Mesendoderm (in vitro differentiated cells): ENCODE measurements at regions not wholly inside any gene's neighbourhood (a gene's known extent, or its start where the extent isn't known, plus 50 kb on each side); places are given as distances from the start of the nearest gene placed in this dataset.

ENCODE experiments used
- DNase-seq: peaks from one replicate; pipeline ENCODE4 v3.0.0; 2013
- H2AK5ac ChIP-seq: 2 replicates; pipeline ENCODE4 v1.6.1; 2013; ENCODE audit warnings: low read length, inconsistent platforms
- H2BK120ac ChIP-seq: 2 replicates; pipeline ENCODE4 v1.6.1; 2013; ENCODE audit warnings: low read depth, mild to moderate bottlenecking, low read length, moderate library complexity, mixed read lengths
- H2BK15ac ChIP-seq: replicated peaks from 2 replicates; pipeline ENCODE4 v1.6.1; 2013; ENCODE audit warnings: low read depth, mild to moderate bottlenecking, moderate library complexity
- H2BK5ac ChIP-seq: 2 replicates; pipeline ENCODE4 v1.6.1; 2013; ENCODE audit warnings: low read length, inconsistent platforms
- H3K18ac ChIP-seq: 2 replicates; pipeline ENCODE4 v1.6.1; 2013; ENCODE audit warnings: mild to moderate bottlenecking, low read length, mixed read lengths
- H3K23ac ChIP-seq: one replicate; pipeline ENCODE4 v1.6.1; 2013; ENCODE audit warnings: low read length
- H3K27ac ChIP-seq: 2 replicates; pipeline ENCODE4 v1.5.1; 2013; ENCODE audit warnings: low read depth, mild to moderate bottlenecking, inconsistent platforms, low read length, moderate library complexity
- H3K27me3 ChIP-seq: 2 replicates; pipeline ENCODE4 v1.6.1; 2013; ENCODE audit warnings: low read length, control low read depth, mild to moderate bottlenecking, inconsistent platforms; ENCODE audit not compliant: insufficient read depth, poor library complexity
- H3K36me3 ChIP-seq: 2 replicates; pipeline ENCODE4 v1.6.1; 2013; ENCODE audit warnings: low read length, inconsistent platforms; ENCODE audit not compliant: control insufficient read depth, insufficient read depth
- H3K4ac ChIP-seq: one replicate; pipeline ENCODE4 v1.6.1; 2013; ENCODE audit warnings: low read depth, mild to moderate bottlenecking, low read length, moderate library complexity
- H3K4me1 ChIP-seq: 2 replicates; pipeline ENCODE4 v1.6.1; 2013; ENCODE audit warnings: low read depth, low read length, inconsistent platforms; ENCODE audit not compliant: control insufficient read depth
- H3K4me2 ChIP-seq: 2 replicates; pipeline ENCODE4 v1.6.1; 2013; ENCODE audit warnings: low read length
- H3K4me3 ChIP-seq: 2 replicates; pipeline ENCODE4 v1.5.1; 2013; ENCODE audit warnings: mild to moderate bottlenecking, low read length
- H3K56ac ChIP-seq: one replicate; pipeline ENCODE4 v1.6.1; 2013; ENCODE audit warnings: low read length
- H3K79me1 ChIP-seq: 2 replicates; pipeline ENCODE4 v1.6.1; 2013; ENCODE audit warnings: low read length, inconsistent platforms
- H3K79me2 ChIP-seq: 2 replicates; pipeline ENCODE4 v1.6.1; 2013; ENCODE audit warnings: mild to moderate bottlenecking, low read length; ENCODE audit not compliant: control insufficient read depth, insufficient read depth
- H3K9ac ChIP-seq: 2 replicates; pipeline ENCODE4 v1.6.1; 2013; ENCODE audit warnings: low read length, inconsistent platforms
- H4K5ac ChIP-seq: one replicate; pipeline ENCODE4 v1.6.1; 2013; ENCODE audit warnings: low read length
- H4K8ac ChIP-seq: one replicate; pipeline ENCODE4 v1.6.1; 2013; ENCODE audit warnings: low read depth, mild to moderate bottlenecking, control low read depth, low read length, moderate library complexity
- WGBS: extraction: QIAGEN DNeasy Blood & Tissue Kit; methylation state at CpG from one replicate; pipeline ENCODE4 v1.1.7; 2013; ENCODE audit warnings: low lambda C conversion rate, missing lambda C conversion rate; ENCODE audit not compliant: insufficient coverage; ENCODE audit errors: extremely low coverage; 5-methylcytosine and 5-hydroxymethylcytosine counted together

DNA sequence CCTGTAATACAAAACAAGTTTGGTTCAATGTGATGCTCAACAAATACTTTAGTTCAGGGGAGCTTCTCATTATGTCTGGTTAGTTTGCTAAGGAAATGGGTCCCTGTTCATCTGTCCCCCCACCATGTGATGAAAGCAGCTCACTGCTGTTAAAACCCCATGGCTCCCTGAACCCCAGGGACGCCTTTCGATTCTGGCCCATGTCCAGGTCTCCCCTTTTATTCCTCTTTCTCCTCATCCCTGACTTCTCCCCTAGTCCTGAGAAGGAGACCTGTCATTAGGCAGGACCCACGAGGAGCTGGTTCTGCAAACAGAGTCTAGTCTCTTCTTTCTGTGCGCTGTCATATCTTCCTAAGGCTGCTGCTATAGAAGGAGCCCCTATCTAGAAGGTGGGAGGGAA is 213.3 kb upstream of the OSR1 start:
- H4K5ac ChIP-seq, result no peak overlapping the region
- H3K27me3 ChIP-seq, result no peaks in the 10 kb centered on the region
- no peaks in the 10 kb centered on the region for H3K79me2 ChIP-seq
- no peaks in the 10 kb centered on the region for H3K4me1 ChIP-seq
- no peak overlapping the region for H3K4ac ChIP-seq
- H2BK120ac ChIP-seq, result no peak overlapping the region
- no peak overlapping the region for H4K8ac ChIP-seq
- H3K23ac ChIP-seq, result no peak overlapping the region
- no peak overlapping the region for H3K4me2 ChIP-seq
- no peak overlapping the region for H3K9ac ChIP-seq
- no peak for DNase-seq
- no peak overlapping the region for H3K27ac ChIP-seq
- no peak overlapping the region for H3K18ac ChIP-seq
- no peak overlapping the region for H3K56ac ChIP-seq
- no peaks in the 10 kb centered on the region for H3K79me1 ChIP-seq
- no CpG with 5 or more reads among the region's 4 CpGs for WGBS
- H3K4me3 ChIP-seq, result no peak overlapping the region
- H2BK15ac ChIP-seq, result no peak overlapping the region
- no peak overlapping the region for H2AK5ac ChIP-seq
- H3K36me3 ChIP-seq, result no peaks in the 10 kb centered on the region
- H2BK5ac ChIP-seq, result no peak overlapping the region

DNA sequence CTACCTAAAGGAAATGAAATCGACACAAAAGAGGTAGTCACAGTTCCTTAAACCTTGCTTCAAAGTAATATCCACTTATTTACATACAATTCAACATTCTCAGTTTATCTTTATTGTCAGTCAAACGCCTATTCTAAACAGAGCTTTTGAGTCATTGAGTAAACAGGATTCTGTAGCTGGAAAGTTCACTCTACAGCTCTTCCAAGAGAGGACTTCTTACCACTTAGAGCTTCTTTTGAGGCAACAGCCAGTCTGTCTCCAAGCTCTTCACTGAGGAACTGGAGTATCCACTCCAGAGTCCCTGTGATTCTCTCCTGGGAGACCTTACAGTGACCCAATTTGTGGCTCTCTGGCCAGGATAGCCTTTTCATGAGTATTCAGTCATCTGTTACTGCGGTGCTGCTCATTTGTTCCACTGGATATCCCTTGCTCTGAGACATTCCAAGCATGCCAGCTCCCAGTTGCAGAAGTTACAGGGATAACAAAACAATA is 210.9 kb upstream of the OSR1 start:
- H3K9ac ChIP-seq, result no peak overlapping the region
- no peak overlapping the region for H3K56ac ChIP-seq
- H4K5ac ChIP-seq, result no peak overlapping the region
- no peak overlapping the region for H2BK15ac ChIP-seq
- H3K36me3 ChIP-seq, result no peaks in the 10 kb centered on the region
- H3K27ac ChIP-seq, result no peak overlapping the region
- no peaks in the 10 kb centered on the region for H3K79me1 ChIP-seq
- no peaks in the 10 kb centered on the region for H3K27me3 ChIP-seq
- no peak overlapping the region for H3K4me3 ChIP-seq
- peak; percentile 81 for DNase-seq
- no peak overlapping the region for H2AK5ac ChIP-seq
- H2BK120ac ChIP-seq, result no peak overlapping the region
- no peak overlapping the region for H3K4ac ChIP-seq
- H3K18ac ChIP-seq, result no peak overlapping the region
- no peak overlapping the region for H4K8ac ChIP-seq
- H3K4me2 ChIP-seq, result no peak overlapping the region
- no peak overlapping the region for H3K23ac ChIP-seq
- no peaks in the 10 kb centered on the region for H3K4me1 ChIP-seq
- 100% methylated on average over 1 of the region's 3 CpGs for WGBS
- no peaks in the 10 kb centered on the region for H3K79me2 ChIP-seq
- H2BK5ac ChIP-seq, result no peak overlapping the region

DNA sequence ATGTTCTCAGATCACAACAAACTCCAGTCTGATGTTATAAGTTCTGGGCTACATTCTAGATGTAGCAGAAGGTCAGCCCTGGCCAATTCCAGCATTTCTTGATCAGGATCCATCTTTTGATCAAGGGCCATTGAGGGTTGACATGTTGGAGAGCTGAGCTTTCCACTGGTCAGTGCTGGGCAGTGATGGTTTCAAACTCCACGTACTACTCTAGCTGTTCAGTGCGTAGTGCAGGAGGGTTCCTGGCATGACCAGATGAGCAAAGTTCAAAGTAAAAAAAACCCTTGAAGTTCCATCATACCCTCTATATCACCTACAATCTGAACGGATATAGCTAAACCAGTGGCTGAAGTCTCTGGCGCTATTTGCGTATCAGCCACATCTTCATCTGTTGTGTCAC is 210.4 kb upstream of the OSR1 start:
- H3K4me2 ChIP-seq, result no peak overlapping the region
- H3K18ac ChIP-seq, result no peak overlapping the region
- H3K27me3 ChIP-seq, result no peaks in the 10 kb centered on the region
- peak overlapping the region; percentile 78 for H2BK5ac ChIP-seq
- no peak overlapping the region for H3K9ac ChIP-seq
- no peak overlapping the region for H4K8ac ChIP-seq
- H3K36me3 ChIP-seq, result no peaks in the 10 kb centered on the region
- H3K79me1 ChIP-seq, result no peaks in the 10 kb centered on the region
- H3K4ac ChIP-seq, result no peak overlapping the region
- no peak for DNase-seq
- no peak overlapping the region for H2BK15ac ChIP-seq
- H3K79me2 ChIP-seq, result no peaks in the 10 kb centered on the region
- no peak overlapping the region for H3K23ac ChIP-seq
- H3K4me3 ChIP-seq, result no peak overlapping the region
- WGBS, result no CpG with 5 or more reads among the region's 5 CpGs
- no peak overlapping the region for H2BK120ac ChIP-seq
- H3K56ac ChIP-seq, result no peak overlapping the region
- H3K27ac ChIP-seq, result no peak overlapping the region
- H3K4me1 ChIP-seq, result no peaks in the 10 kb centered on the region
- no peak overlapping the region for H4K5ac ChIP-seq
- H2AK5ac ChIP-seq, result no peak overlapping the region

DNA sequence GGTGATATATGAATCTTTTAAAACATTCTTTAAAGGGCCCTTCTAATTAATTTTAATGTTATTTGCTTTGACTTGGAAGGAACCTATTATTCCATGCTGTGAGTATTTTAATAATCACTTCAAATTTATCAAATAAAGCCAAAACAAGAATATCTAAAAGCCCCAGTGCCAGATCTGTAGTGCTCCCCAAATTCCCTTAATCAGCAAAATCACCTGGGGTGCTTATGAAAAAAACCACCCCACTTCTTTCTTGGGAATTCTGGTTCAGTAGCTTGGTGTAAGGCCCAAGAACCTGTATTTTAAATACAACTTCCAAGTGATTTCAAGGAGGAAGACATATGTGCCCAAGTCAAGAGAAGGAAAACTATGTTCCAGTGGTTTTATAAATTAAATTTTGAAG is 202.4 kb upstream of the OSR1 start:
- H3K4me2 ChIP-seq, result no peak overlapping the region

DNA sequence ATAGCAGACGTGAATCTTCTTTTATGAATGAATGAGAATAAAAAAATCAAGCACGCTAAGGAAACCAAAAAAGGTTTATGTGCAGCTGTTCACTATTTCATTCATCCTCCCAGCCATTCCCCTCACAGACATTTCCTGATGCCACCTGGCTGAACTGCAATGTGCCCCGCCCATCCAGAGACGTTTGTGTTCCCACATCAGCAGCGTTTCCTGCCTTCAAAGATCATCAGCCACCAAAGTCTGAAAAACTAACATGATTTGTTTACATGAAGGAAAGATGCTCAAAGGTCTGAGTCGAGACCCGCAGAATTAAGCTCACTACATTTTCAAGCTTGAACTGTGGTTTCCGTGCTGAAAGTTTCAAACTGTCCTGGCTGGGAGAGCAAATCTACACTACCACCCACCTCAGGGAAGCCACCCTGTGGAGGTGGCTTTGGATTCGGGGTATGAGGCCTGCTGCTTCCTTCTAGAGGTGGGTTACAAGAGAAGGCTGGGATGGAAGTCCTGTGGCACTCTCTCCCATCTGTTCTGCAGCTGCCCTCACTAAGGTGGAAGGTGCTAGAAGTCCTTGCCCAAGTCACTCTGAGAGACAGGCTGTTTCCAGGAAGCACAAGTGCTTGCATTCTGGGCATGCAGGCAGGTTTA is 201.3 kb upstream of the OSR1 start:
- no peak overlapping the region for H3K27ac ChIP-seq
- H3K9ac ChIP-seq, result no peak overlapping the region
- no peaks in the 10 kb centered on the region for H3K36me3 ChIP-seq
- no peak overlapping the region for H2BK5ac ChIP-seq
- DNase-seq, result no peak
- H3K18ac ChIP-seq, result no peak overlapping the region
- no peak overlapping the region for H2AK5ac ChIP-seq
- no peaks in the 10 kb centered on the region for H3K79me2 ChIP-seq
- no peak overlapping the region for H2BK15ac ChIP-seq
- H4K8ac ChIP-seq, result no peak overlapping the region
- H3K4me3 ChIP-seq, result no peak overlapping the region
- H3K4me1 ChIP-seq, result no peaks in the 10 kb centered on the region
- no peak overlapping the region for H2BK120ac ChIP-seq
- H4K5ac ChIP-seq, result no peak overlapping the region
- H3K4me2 ChIP-seq, result no peak overlapping the region
- H3K56ac ChIP-seq, result no peak overlapping the region
- no peaks in the 10 kb centered on the region for H3K27me3 ChIP-seq
- no peak overlapping the region for H3K23ac ChIP-seq
- no peaks in the 10 kb centered on the region for H3K79me1 ChIP-seq
- no peak overlapping the region for H3K4ac ChIP-seq
- WGBS, result no CpG with 5 or more reads among the region's 9 CpGs

More for the DNA sequence above, 202.4 kb upstream of the OSR1 start:
- Histone ChIP-seq H3K79me2 (no peaks in the 10 kb centered on the region), H4K5ac (no peak overlapping the region), H3K27me3 (no peaks in the 10 kb centered on the region), H2BK5ac (no peak overlapping the region), H3K79me1 (no peaks in the 10 kb centered on the region), H2BK120ac (no peak overlapping the region), H3K9ac (no peak overlapping the region), H3K23ac (no peak overlapping the region), H3K4me1 (no peaks in the 10 kb centered on the region), H3K27ac (no peak overlapping the region), H3K4me3 (no peak overlapping the region), H3K4ac (no peak overlapping the region), H2AK5ac (no peak overlapping the region), H3K36me3 (no peaks in the 10 kb centered on the region), H2BK15ac (no peak overlapping the region), H3K56ac (no peak overlapping the region), H4K8ac (no peak overlapping the region), H3K18ac (no peak overlapping the region)
- no peak for DNase-seq

DNA sequence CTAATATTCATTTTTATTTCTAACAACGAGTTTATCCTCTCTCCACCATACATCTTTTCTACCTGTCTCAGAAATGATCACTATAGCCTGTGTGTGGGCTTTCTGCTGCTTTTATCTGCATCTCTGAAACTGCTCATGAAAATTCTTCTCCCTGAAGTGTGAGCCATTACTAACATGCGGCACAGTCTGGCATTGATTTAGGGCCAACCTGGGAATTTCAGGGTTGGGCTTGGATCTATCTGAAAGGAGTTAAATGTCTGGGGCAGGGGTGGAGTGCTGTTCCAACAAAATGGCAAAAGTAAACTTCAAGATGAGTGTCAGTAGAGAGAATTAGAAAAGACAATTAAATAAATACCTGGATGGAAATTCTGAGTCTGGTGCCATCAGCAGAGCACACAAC is 198.2 kb upstream of the OSR1 start:
- H2BK5ac ChIP-seq, result no peak overlapping the region
- H3K4me3 ChIP-seq, result no peak overlapping the region
- no peaks in the 10 kb centered on the region for H3K36me3 ChIP-seq
- no peak overlapping the region for H3K9ac ChIP-seq
- no peaks in the 10 kb centered on the region for H3K79me1 ChIP-seq
- H4K8ac ChIP-seq, result no peak overlapping the region
- H3K4me2 ChIP-seq, result no peak overlapping the region
- H3K56ac ChIP-seq, result no peak overlapping the region
- H3K18ac ChIP-seq, result no peak overlapping the region
- H3K4me1 ChIP-seq, result no peaks in the 10 kb centered on the region
- no peak for DNase-seq
- no peak overlapping the region for H3K23ac ChIP-seq
- H3K4ac ChIP-seq, result no peak overlapping the region
- 100% methylated on average over 1 of the region's 2 CpGs for WGBS
- no peaks in the 10 kb centered on the region for H3K27me3 ChIP-seq
- H2AK5ac ChIP-seq, result no peak overlapping the region
- H3K27ac ChIP-seq, result no peak overlapping the region
- H2BK15ac ChIP-seq, result no peak overlapping the region
- H4K5ac ChIP-seq, result no peak overlapping the region
- H2BK120ac ChIP-seq, result no peak overlapping the region
- no peaks in the 10 kb centered on the region for H3K79me2 ChIP-seq
